Cardiac fibroblast (primary cell): ENCODE measurements at regions not wholly inside any gene's neighbourhood (a gene's known extent, or its start where the extent isn't known, plus 50 kb on each side); places are given as distances from the start of the nearest gene placed in this dataset.
"Not testable (repeated sequence)": the region's sequence is repeated elsewhere in the genome, so short reads cannot be mapped to it uniquely, and the experiment has no call there.

Source experiments
- DNase-seq, 2 donors: peaks; one replicate each; pipeline versions ENCODE4 v3.0.0 to v3.0.0-alpha.2; 2010; ENCODE audit warnings: low read depth in 2 of 2
- H3K4me3 ChIP-seq, 2 donors: replicated peaks in 1 of 2; 1 replicate in 1 of 2; 2 replicates in 1 of 2; pipeline ENCODE4 v1.5.1; 2011; ENCODE audit warnings: low read depth in 2 of 2, low read length in 2 of 2, mild to moderate bottlenecking in 2 of 2, moderate library complexity in 1 of 2
- CTCF ChIP-seq: IDR thresholded peaks from one replicate; pipeline ENCODE4 v1.5.1; 2011; ENCODE audit warnings: low read depth, mild to moderate bottlenecking, low read length, inconsistent platforms

- no peak for DNase-seq
- TF ChIP-seq CTCF, result no peak
- H3K4me3 ChIP-seq, result no peak overlapping the region
These were observed 153.0 kb downstream of the UTRN start for GRCh38 chr6:144438103-144438502.

- H3K4me3 ChIP-seq, result no peak overlapping the region
- peak in 1 of 2 donors; percentile 9 for DNase-seq
- TF ChIP-seq CTCF, result no peak
These were observed 153.9 kb downstream of the UTRN start for GRCh38 chr6:144439016-144439415.

GRCh38 chr6:144441801-144442200 lies 156.7 kb downstream of the UTRN start:
- not testable (repeated sequence) for DNase-seq, H3K4me3 ChIP-seq

- H3K4me3 ChIP-seq, result no peak overlapping the region
- DNase-seq, result no peak
- TF ChIP-seq CTCF, result no peak
These were observed 158.0 kb downstream of the UTRN start for GRCh38 chr6:144443157-144443556.

- H3K4me3 ChIP-seq, result no peak overlapping the region
- DNase-seq, result peak in 1 of 2 donors; percentile 58
- no peak for TF ChIP-seq CTCF
These were observed 162.3 kb downstream of the UTRN start for GRCh38 chr6:144447472-144447871.

GRCh38 chr6:144449218-144449617 lies 164.1 kb downstream of the UTRN start:
- no peak for DNase-seq
- no peak for TF ChIP-seq CTCF
- H3K4me3 ChIP-seq, result no peak overlapping the region

- H3K4me3 ChIP-seq, result no peak overlapping the region
- DNase-seq, result no peak
- TF ChIP-seq CTCF, result no peak
These were observed 164.9 kb downstream of the UTRN start for GRCh38 chr6:144449911-144450597.
